PC-3 (cell line): ENCODE measurements at regions not wholly inside any gene's neighbourhood (a gene's known extent, or its start where the extent isn't known, plus 50 kb on each side); places are given as distances from the start of the nearest gene placed in this dataset.

Experiments
- ATAC-seq: fragments of 200-7000 bp; cut with Tn5 transposase; 2 replicates; pipeline ENCODE4 v1.9.1; 2020; ENCODE audit warnings: mild to moderate bottlenecking, moderate library complexity
- BruUV-seq: library from RNA; stranded (reverse); fragments of 400-500 nt; replicated peaks from 2 replicates; lab custom pipeline; 2021; lab: Mats Ljungman, UMichigan
- CTCF ChIA-PET: fragments of 300-600 bp; sonication (Branson Sonifier 250); formaldehyde crosslinking; loops from one replicate; lab custom pipeline; 2022; ENCODE audit warnings: antibody characterized with exemption; lab: Charles Lee
- POLR2A ChIA-PET: fragments of 300-600 bp; sonication (Branson Sonifier 250); formaldehyde crosslinking; loops from one replicate; lab custom pipeline; 2022; ENCODE audit warnings: antibody characterized with exemption; ENCODE audit not compliant: unreplicated experiment; lab: Charles Lee
- DNase-seq: peaks from one replicate; pipeline ENCODE4 v3.0.0-alpha.2; 2015
- H2AFZ ChIP-seq: fragments of 300-600 bp; sonication (generic); 2 replicates; pipeline ENCODE4 v1.6.0; 2016; ENCODE audit warnings: antibody characterized with exemption, low read length
- H3F3A ChIP-seq: fragments of 300-600 bp; sonication (generic); one replicate; pipeline ENCODE4 v1.6.0; 2017; ENCODE audit warnings: antibody characterized with exemption, low read length, control low read depth, mild to moderate bottlenecking; ENCODE audit not compliant: unreplicated experiment
- H3K27ac ChIP-seq: fragments of 300-600 bp; sonication (generic); 2 replicates; pipeline ENCODE4 v1.5.1; 2016; ENCODE audit warnings: mild to moderate bottlenecking, low read length
- H3K27me3 ChIP-seq: fragments of 300-600 bp; sonication (generic); 2 replicates; pipeline ENCODE4 v1.6.1; 2016; ENCODE audit warnings: low read length, mixed read lengths
- H3K36me3 ChIP-seq: fragments of 300-600 bp; sonication (generic); 2 replicates; pipeline ENCODE4 v1.6.1; 2016; ENCODE audit warnings: low read depth, mixed run types, low read length, mixed read lengths
- H3K4me1 ChIP-seq: fragments of 300-600 bp; sonication (generic); 2 replicates; pipeline ENCODE4 v1.5.1; 2016; ENCODE audit warnings: low read length; ENCODE audit not compliant: insufficient read depth
- H3K4me2 ChIP-seq: fragments of 300-600 bp; sonication (generic); 2 replicates; pipeline ENCODE4 v1.6.0; 2016; ENCODE audit warnings: low read length
- H3K4me3 ChIP-seq: fragments of 300-600 bp; sonication (generic); 2 replicates; pipeline ENCODE4 v1.5.1; 2016; ENCODE audit warnings: mild to moderate bottlenecking, low read length, mixed read lengths
- H3K79me2 ChIP-seq: fragments of 300-600 bp; sonication (generic); 2 replicates; pipeline ENCODE4 v1.6.1; 2017; ENCODE audit warnings: low read length, mixed read lengths
- H3K9ac ChIP-seq: fragments of 300-600 bp; sonication (generic); 2 replicates; pipeline ENCODE4 v1.6.0; 2016; ENCODE audit warnings: mild to moderate bottlenecking, low read length
- H3K9me2 ChIP-seq: fragments of 300-600 bp; sonication (generic); replicated peaks from 2 replicates; pipeline ENCODE4 v1.6.1; 2016; ENCODE audit warnings: mixed run types, low read length, mixed read lengths
- H3K9me3 ChIP-seq: fragments of 300-600 bp; sonication (generic); 2 replicates; pipeline ENCODE4 v1.6.1; 2016; ENCODE audit warnings: low read length, mixed read lengths
- H4K20me1 ChIP-seq: fragments of 300-600 bp; sonication (generic); 2 replicates; pipeline ENCODE4 v1.6.1; 2016; ENCODE audit warnings: low read length, mixed read lengths
- CTCF ChIP-seq: fragments of 300-600 bp; sonication (generic); conservative IDR thresholded peaks from 2 replicates; pipeline ENCODE4 v1.5.1; 2017; ENCODE audit warnings: antibody characterized with exemption, low read depth, mild to moderate bottlenecking, low read length
- EZH2 ChIP-seq: fragments of 300-600 bp; sonication (generic); IDR thresholded peaks from one replicate; pipeline ENCODE4 v1.6.1; 2017; ENCODE audit warnings: antibody characterized with exemption, mild to moderate bottlenecking, low read length; ENCODE audit not compliant: unreplicated experiment
- EZH2phosphoT487 ChIP-seq: fragments of 300-600 bp; sonication (generic); IDR thresholded peaks from 2 replicates; pipeline ENCODE4 v1.6.1; 2018; ENCODE audit warnings: mild to moderate bottlenecking, antibody characterized with exemption, low read length, borderline replicate concordance
- intact Hi-C: fragments of 100-400 bp; cut with micrococcal nuclease; formaldehyde crosslinking; loops from 2 replicates; pipeline ENCODE4 v1.9.0; 2023

DNA sequence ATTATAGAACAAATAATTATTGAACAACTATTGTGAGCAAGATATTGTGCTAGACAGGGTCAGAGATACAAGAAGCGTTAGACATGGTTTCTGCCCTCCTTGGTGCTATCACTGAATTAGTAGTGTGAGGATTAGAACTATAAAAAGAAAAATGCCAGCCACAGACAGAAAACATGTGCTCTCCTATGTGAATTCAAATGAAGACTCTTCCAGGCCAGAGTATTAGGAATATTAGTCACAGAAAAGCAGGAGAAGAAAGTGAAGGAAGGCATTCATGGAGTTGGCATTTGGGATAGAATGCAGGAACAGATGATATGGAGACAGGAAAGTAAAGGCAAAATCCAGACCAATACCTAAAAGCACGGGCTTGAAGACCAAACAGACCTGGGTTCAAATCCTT, 179.6 kb upstream of the TENM3 start:
- H3K27me3 ChIP-seq: no peaks in the 10 kb centered on the region
- no peaks in the 10 kb centered on the region for H3K4me1 ChIP-seq
- no peak overlapping the region for H3K9ac ChIP-seq
- no TSS peak for BruUV-seq
- POLR2A ChIA-PET: no interaction called here
- no peak overlapping the region for H3K4me3 ChIP-seq
- H3F3A ChIP-seq: no peaks in the 10 kb centered on the region
- DNase-seq (no peak), ATAC-seq (no peak)
- no peak overlapping the region for H3K4me2 ChIP-seq
- no peaks in the 10 kb centered on the region for H3K36me3 ChIP-seq
- H4K20me1 ChIP-seq: no peaks in the 10 kb centered on the region
- no peak overlapping the region for H2AFZ ChIP-seq
- intact Hi-C loops: no loop called here
- CTCF ChIA-PET: no interaction called here
- no peak for TF ChIP-seq EZH2phosphoT487
- TF ChIP-seq CTCF: no peak
- no peak for TF ChIP-seq EZH2
- no peak overlapping the region for H3K27ac ChIP-seq
- no peaks in the 10 kb centered on the region for H3K9me2 ChIP-seq
- no peaks in the 10 kb centered on the region for H3K79me2 ChIP-seq
- no peaks in the 10 kb centered on the region for H3K9me3 ChIP-seq

GRCh38 chr4:182065255-182065654, 177.9 kb upstream of the TENM3 start:
- TF ChIP-seq EZH2: no peak
- no peak for TF ChIP-seq CTCF
- no peak for TF ChIP-seq EZH2phosphoT487
- ATAC-seq: no peak
- no TSS peak for BruUV-seq

GRCh38 chr4:182066037-182066436, 177.2 kb upstream of the TENM3 start:
- POLR2A ChIA-PET: no interaction called here
- intact Hi-C loops: no loop called here
- Histone ChIP-seq H3K9ac (no peak overlapping the region), H3K9me3 (no peaks in the 10 kb centered on the region), H3K27me3 (no peaks in the 10 kb centered on the region), H3K9me2 (no peaks in the 10 kb centered on the region), H3K4me3 (no peak overlapping the region), H2AFZ (no peak overlapping the region), H3K4me2 (no peak overlapping the region), H3K79me2 (no peaks in the 10 kb centered on the region), H3K36me3 (no peaks in the 10 kb centered on the region), H3F3A (no peaks in the 10 kb centered on the region), H4K20me1 (no peaks in the 10 kb centered on the region), H3K27ac (no peak overlapping the region), H3K4me1 (no peaks in the 10 kb centered on the region)
- BruUV-seq: no TSS peak
- TF ChIP-seq EZH2phosphoT487: no peak
- TF ChIP-seq EZH2: no peak
- no peak for TF ChIP-seq CTCF
- no peak for ATAC-seq
- no peak for DNase-seq
- CTCF ChIA-PET: no interaction called here

More at GRCh38 chr4:182065255-182065654, 177.9 kb upstream of the TENM3 start:
- H3K36me3 ChIP-seq: no peaks in the 10 kb centered on the region
- no peak overlapping the region for H3K9ac ChIP-seq
- H3K4me3 ChIP-seq: no peak overlapping the region
- no peaks in the 10 kb centered on the region for H3K9me3 ChIP-seq
- no peaks in the 10 kb centered on the region for H3K9me2 ChIP-seq
- ChIA-PET CTCF (no interaction called here), POLR2A (no interaction called here)
- H3F3A ChIP-seq: no peaks in the 10 kb centered on the region
- no peaks in the 10 kb centered on the region for H3K4me1 ChIP-seq
- H3K79me2 ChIP-seq: no peaks in the 10 kb centered on the region
- H3K27ac ChIP-seq: no peak overlapping the region
- no peaks in the 10 kb centered on the region for H3K27me3 ChIP-seq
- H4K20me1 ChIP-seq: no peaks in the 10 kb centered on the region
- intact Hi-C loops: no loop called here
- no peak for DNase-seq
- H3K4me2 ChIP-seq: no peak overlapping the region
- H2AFZ ChIP-seq: no peak overlapping the region
